ENCODE measurements at regions not wholly inside any gene's neighbourhood (a gene's known extent, or its start where the extent isn't known, plus 50 kb on each side); places are given as distances from the start of the nearest gene placed in this dataset.
"Not testable (repeated sequence)": the region's sequence is repeated elsewhere in the genome, so short reads cannot be mapped to it uniquely, and the experiment has no call there.

DNA sequence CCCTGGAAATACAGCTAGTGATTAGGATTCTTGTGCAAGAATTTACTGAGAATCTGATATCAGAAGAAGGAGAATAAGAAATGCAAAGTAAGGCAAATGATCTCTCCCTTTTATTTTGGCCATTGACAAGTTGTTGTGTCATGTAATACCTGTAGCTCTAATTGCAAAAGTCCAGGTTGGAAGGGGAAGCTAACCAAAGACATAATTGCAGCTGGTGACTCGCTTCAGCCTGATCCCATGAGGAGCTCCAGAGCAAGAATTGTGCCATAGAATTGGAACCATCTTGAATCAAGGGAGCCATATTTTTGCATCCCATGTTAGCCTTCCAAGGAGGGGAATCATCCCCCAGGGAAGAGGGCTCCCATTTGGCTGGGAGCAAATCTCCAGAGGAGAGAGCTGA is 149.6 kb upstream of the MOCS2 start:
- Mint-ChIP-seq H3K27me3 (peaks cover 0 to 15% of the 10 kb centered on the region in 2 donors), H3K36me3 (no peaks in the 10 kb centered on the region), H3K9me3 (no peaks in the 10 kb centered on the region), H3K27ac (no peak overlapping the region), H3K4me3 (no peak overlapping the region), H3K4me1 (no peaks in the 10 kb centered on the region)
- ChIA-PET CTCF (no interaction called here), POLR2A (no interaction called here)
- H3K27me3 ChIP-seq (replicated peaks in 1 of 2; ENCODE audit: control insufficient read depth in 2 of 2, extremely low read depth in 1 of 2, insufficient read depth in 2 of 2, low read length in 1 of 2) = no peaks in the 10 kb centered on the region
- no peaks in the 10 kb centered on the region for H3K9me3 ChIP-seq
- H3K27ac ChIP-seq (ENCODE audit: low read length) = no peak overlapping the region
- no peaks in the 10 kb centered on the region for H3K4me1 ChIP-seq (ENCODE audit: control insufficient read depth in 1 of 2, extremely low read depth in 1 of 2, insufficient read depth in 2 of 2, low read length in 2 of 2)
- no peak overlapping the region for H3K4me3 ChIP-seq (ENCODE audit: control insufficient read depth in 1 of 2, extremely low read depth in 1 of 2, low read length in 1 of 2)
- WGBS (ENCODE audit: insufficient coverage) = no CpG with 5 or more reads among the region's 1 CpG
- ATAC-seq (replicated peaks in 1 of 4) (no peak), DNase-seq (no peak)
- H3K36me3 ChIP-seq (ENCODE audit: control insufficient read depth in 2 of 2, extremely low read depth in 1 of 2, insufficient read depth in 1 of 2, low read length in 1 of 2) = no peaks in the 10 kb centered on the region

DNA sequence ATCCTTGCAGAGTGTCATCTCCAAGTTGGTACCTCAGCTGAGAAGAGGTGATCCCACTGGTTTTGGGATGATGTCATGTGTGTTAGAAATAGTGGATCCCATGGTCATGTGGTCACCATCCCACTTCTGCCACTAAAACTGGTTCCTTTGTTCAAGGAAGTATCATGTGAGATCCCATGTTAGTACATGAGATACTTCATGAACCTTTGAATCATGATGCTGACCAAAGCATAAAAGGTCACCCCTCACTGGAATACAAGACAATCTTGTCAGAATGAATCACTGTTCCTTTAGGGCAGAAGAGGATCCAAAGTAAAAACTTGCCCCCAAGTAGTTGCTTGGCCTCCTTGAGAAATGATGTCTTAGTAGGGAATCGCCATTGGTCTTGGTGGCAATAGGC is 150.9 kb upstream of the MOCS2 start:
- no CpG with 5 or more reads among the region's 1 CpG for WGBS (ENCODE audit: insufficient coverage)
- no peak overlapping the region for H3K4me3 Mint-ChIP-seq
- Histone ChIP-seq H3K27me3 (replicated peaks in 1 of 2; ENCODE audit: control insufficient read depth in 2 of 2, extremely low read depth in 1 of 2, insufficient read depth in 2 of 2, low read length in 1 of 2) (no peaks in the 10 kb centered on the region), H3K9me3 (no peaks in the 10 kb centered on the region), H3K36me3 (ENCODE audit: control insufficient read depth in 2 of 2, extremely low read depth in 1 of 2, insufficient read depth in 1 of 2, low read length in 1 of 2) (no peaks in the 10 kb centered on the region), H3K4me1 (ENCODE audit: control insufficient read depth in 1 of 2, extremely low read depth in 1 of 2, insufficient read depth in 2 of 2, low read length in 2 of 2) (no peaks in the 10 kb centered on the region), H3K4me3 (ENCODE audit: control insufficient read depth in 1 of 2, extremely low read depth in 1 of 2, low read length in 1 of 2) (no peak overlapping the region), H3K27ac (ENCODE audit: low read length) (no peak overlapping the region)
- H3K36me3 Mint-ChIP-seq = no peaks in the 10 kb centered on the region
- H3K4me1 Mint-ChIP-seq = no peaks in the 10 kb centered on the region
- no peak overlapping the region for H3K27ac Mint-ChIP-seq
- no peaks in the 10 kb centered on the region for H3K9me3 Mint-ChIP-seq
- ATAC-seq (replicated peaks in 1 of 4) (no peak), DNase-seq (no peak)
- CTCF ChIA-PET = no interaction called here
- POLR2A ChIA-PET = no interaction called here
- H3K27me3 Mint-ChIP-seq = peaks cover under 1 to 19% of the 10 kb centered on the region in 2 donors

DNA sequence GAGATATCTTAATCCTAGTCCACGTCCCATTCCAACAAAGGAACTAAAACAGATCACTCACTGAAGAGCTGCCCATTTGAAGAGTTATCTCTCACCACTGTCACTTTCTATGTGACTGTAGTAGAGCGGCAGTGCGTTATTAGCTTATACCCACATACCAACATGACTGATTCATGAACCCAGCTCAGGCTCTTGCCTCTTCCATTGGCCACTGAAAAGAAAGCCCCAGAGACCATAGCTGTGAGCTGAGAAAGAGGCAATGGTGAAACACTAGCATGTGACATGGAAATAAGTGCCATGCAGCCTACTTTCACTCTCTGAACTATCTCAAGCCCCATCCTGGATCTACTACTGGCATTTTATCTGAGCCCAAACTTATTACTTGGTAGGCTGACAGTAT is 151.7 kb upstream of the MOCS2 start:
- WGBS (ENCODE audit: insufficient coverage) = no CpG with 5 or more reads among the region's 3 CpGs
- no peak overlapping the region for H3K27ac ChIP-seq (ENCODE audit: low read length)
- ATAC-seq (replicated peaks in 1 of 4) (no peak), DNase-seq (no peak)
- Mint-ChIP-seq H3K36me3 (no peaks in the 10 kb centered on the region), H3K9me3 (no peaks in the 10 kb centered on the region), H3K4me1 (no peaks in the 10 kb centered on the region), H3K4me3 (no peak overlapping the region), H3K27me3 (peaks cover 3 to 23% of the 10 kb centered on the region in 2 donors), H3K27ac (no peak overlapping the region)
- H3K9me3 ChIP-seq = no peaks in the 10 kb centered on the region
- ChIA-PET POLR2A (no interaction called here), CTCF (no interaction called here)
- H3K27me3 ChIP-seq (replicated peaks in 1 of 2; ENCODE audit: control insufficient read depth in 2 of 2, extremely low read depth in 1 of 2, insufficient read depth in 2 of 2, low read length in 1 of 2) = no peaks in the 10 kb centered on the region
- no peaks in the 10 kb centered on the region for H3K36me3 ChIP-seq (ENCODE audit: control insufficient read depth in 2 of 2, extremely low read depth in 1 of 2, insufficient read depth in 1 of 2, low read length in 1 of 2)
- no peak overlapping the region for H3K4me3 ChIP-seq (ENCODE audit: control insufficient read depth in 1 of 2, extremely low read depth in 1 of 2, low read length in 1 of 2)
- H3K4me1 ChIP-seq (ENCODE audit: control insufficient read depth in 1 of 2, extremely low read depth in 1 of 2, insufficient read depth in 2 of 2, low read length in 2 of 2) = no peaks in the 10 kb centered on the region

DNA sequence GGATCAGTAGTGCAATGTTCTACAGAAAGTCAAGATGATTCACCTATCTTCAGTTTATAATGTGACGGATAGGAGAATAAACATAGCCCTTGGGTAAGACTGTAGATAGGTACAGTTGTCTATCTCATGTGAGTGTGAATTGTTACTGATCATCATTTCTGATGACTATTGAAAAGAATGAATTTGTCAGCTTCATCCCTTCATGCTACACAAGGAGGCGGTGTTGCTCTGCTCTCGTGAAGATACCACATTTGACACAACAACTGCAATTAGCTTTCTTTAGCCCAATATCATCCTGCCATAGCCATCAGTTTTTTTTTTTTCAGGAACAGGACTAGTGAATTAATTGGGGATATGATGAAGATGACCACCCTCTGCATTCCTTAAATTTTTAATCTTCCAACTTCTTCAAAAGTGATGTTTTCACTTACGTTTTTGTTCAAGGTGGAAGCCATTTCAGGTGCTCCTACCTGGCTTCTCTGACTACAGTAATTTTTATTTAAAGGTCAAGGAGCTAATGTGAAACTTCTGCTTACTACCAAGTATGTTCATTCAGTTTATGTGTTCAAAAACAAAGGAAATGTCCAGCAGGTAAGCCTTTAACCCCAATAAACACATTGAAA is 152.9 kb upstream of the MOCS2 start:
- no peak overlapping the region for H3K27ac ChIP-seq (ENCODE audit: low read length)
- ChIA-PET POLR2A (no interaction called here), CTCF (interaction anchor here in 1 of 2 donors (1.2 kb wide), 1 partner anchor 967 kb away, joined by 4 read pairs; no protein-coding TSS in a partner anchor)
- DNase-seq = no peak
- peaks cover 0 to under 1% (median 0%) of the 10 kb centered on the region in 3 donors for H3K9me3 Mint-ChIP-seq
- ATAC-seq (replicated peaks in 1 of 4) = no peak
- no peaks in the 10 kb centered on the region for H3K27me3 ChIP-seq (replicated peaks in 1 of 2; ENCODE audit: control insufficient read depth in 2 of 2, extremely low read depth in 1 of 2, insufficient read depth in 2 of 2, low read length in 1 of 2)
- no peaks in the 10 kb centered on the region for H3K36me3 Mint-ChIP-seq
- no peaks in the 10 kb centered on the region for H3K9me3 ChIP-seq
- WGBS (ENCODE audit: insufficient coverage) = no CpG with 5 or more reads among the region's 4 CpGs
- H3K27me3 Mint-ChIP-seq = peaks cover 3 to 23% of the 10 kb centered on the region in 2 donors
- H3K4me1 Mint-ChIP-seq = no peaks in the 10 kb centered on the region
- no peak overlapping the region for H3K4me3 Mint-ChIP-seq
- no peaks in the 10 kb centered on the region for H3K36me3 ChIP-seq (ENCODE audit: control insufficient read depth in 2 of 2, extremely low read depth in 1 of 2, insufficient read depth in 1 of 2, low read length in 1 of 2)
- H3K4me1 ChIP-seq (ENCODE audit: control insufficient read depth in 1 of 2, extremely low read depth in 1 of 2, insufficient read depth in 2 of 2, low read length in 2 of 2) = no peaks in the 10 kb centered on the region
- no peak overlapping the region for H3K27ac Mint-ChIP-seq
- no peak overlapping the region for H3K4me3 ChIP-seq (ENCODE audit: control insufficient read depth in 1 of 2, extremely low read depth in 1 of 2, low read length in 1 of 2)

DNA sequence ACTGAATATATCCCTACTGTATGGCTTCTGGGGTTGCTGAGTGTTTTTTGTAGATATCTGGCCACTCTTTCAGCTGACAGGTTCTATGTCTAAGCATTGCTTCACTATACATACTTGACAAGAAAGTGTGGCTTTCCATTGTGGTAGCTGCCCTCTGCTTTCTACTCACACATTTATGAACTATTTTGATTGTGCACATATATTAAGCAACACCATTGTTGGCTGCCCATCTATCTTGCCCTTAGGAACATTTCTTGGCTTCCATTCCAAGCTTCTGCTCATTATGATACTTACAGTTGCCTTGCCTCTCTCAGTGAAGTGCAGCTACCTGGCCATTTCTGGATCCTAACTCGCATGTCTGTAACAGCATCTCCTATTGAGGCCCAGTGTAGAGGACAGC is 153.6 kb upstream of the MOCS2 start:
- Mint-ChIP-seq H3K9me3 (peaks cover 0 to 4% (median 0%) of the 10 kb centered on the region in 3 donors), H3K27me3 (peaks cover 8 to 18% of the 10 kb centered on the region in 2 donors), H3K4me1 (no peaks in the 10 kb centered on the region), H3K4me3 (no peak overlapping the region), H3K27ac (no peak overlapping the region), H3K36me3 (no peaks in the 10 kb centered on the region)
- POLR2A ChIA-PET = no interaction called here
- WGBS (ENCODE audit: insufficient coverage) = 90% methylated on average over 1 of the region's 1 CpG
- CTCF ChIA-PET = interaction anchor here in 1 of 2 donors (1.2 kb wide), 1 partner anchor 966 kb away, joined by 4 read pairs; no protein-coding TSS in a partner anchor
- no peaks in the 10 kb centered on the region for H3K36me3 ChIP-seq (ENCODE audit: control insufficient read depth in 2 of 2, extremely low read depth in 1 of 2, insufficient read depth in 1 of 2, low read length in 1 of 2)
- no peak overlapping the region for H3K27ac ChIP-seq (ENCODE audit: low read length)
- no peak for ATAC-seq (replicated peaks in 1 of 4)
- no peaks in the 10 kb centered on the region for H3K9me3 ChIP-seq
- no peaks in the 10 kb centered on the region for H3K4me1 ChIP-seq (ENCODE audit: control insufficient read depth in 1 of 2, extremely low read depth in 1 of 2, insufficient read depth in 2 of 2, low read length in 2 of 2)
- H3K27me3 ChIP-seq (replicated peaks in 1 of 2; ENCODE audit: control insufficient read depth in 2 of 2, extremely low read depth in 1 of 2, insufficient read depth in 2 of 2, low read length in 1 of 2) = peaks cover 0 to 2% of the 10 kb centered on the region in 2 experiments
- no peak overlapping the region for H3K4me3 ChIP-seq (ENCODE audit: control insufficient read depth in 1 of 2, extremely low read depth in 1 of 2, low read length in 1 of 2)
- DNase-seq = no peak

DNA sequence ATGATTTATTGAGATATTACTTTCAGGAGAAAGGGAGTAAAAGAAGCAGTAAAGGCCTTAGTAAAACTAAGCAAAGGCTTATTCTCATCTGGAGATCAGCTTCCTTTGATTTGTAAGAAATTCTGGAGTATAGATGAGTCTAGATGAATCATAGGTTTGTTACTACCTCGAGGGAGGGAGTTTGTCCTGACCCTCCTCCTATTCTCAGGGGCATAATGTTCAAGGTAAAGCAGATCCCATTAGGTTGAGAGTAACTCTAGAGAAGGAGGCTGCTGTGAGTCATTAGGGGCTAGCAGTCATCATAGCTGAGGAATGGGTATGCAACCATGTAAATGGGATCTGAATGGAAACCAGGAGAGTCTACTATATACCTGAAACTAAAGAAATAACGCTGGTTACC is 155.5 kb upstream of the MOCS2 start:
- ChIA-PET CTCF (no interaction called here), POLR2A (no interaction called here)
- Histone ChIP-seq H3K4me3 (ENCODE audit: control insufficient read depth in 1 of 2, extremely low read depth in 1 of 2, low read length in 1 of 2) (no peak overlapping the region), H3K27ac (ENCODE audit: low read length) (no peak overlapping the region), H3K4me1 (ENCODE audit: control insufficient read depth in 1 of 2, extremely low read depth in 1 of 2, insufficient read depth in 2 of 2, low read length in 2 of 2) (no peaks in the 10 kb centered on the region), H3K36me3 (ENCODE audit: control insufficient read depth in 2 of 2, extremely low read depth in 1 of 2, insufficient read depth in 1 of 2, low read length in 1 of 2) (no peaks in the 10 kb centered on the region), H3K9me3 (no peaks in the 10 kb centered on the region), H3K27me3 (replicated peaks in 1 of 2; ENCODE audit: control insufficient read depth in 2 of 2, extremely low read depth in 1 of 2, insufficient read depth in 2 of 2, low read length in 1 of 2) (peaks cover 0 to 2% of the 10 kb centered on the region in 2 experiments)
- Mint-ChIP-seq H3K36me3 (no peaks in the 10 kb centered on the region), H3K27ac (no peak overlapping the region), H3K4me3 (no peak overlapping the region), H3K27me3 (peaks cover 8 to 14% of the 10 kb centered on the region in 2 donors), H3K9me3 (peaks cover 0 to 4% (median 0%) of the 10 kb centered on the region in 3 donors), H3K4me1 (no peaks in the 10 kb centered on the region)
- DNase-seq = no peak
- ATAC-seq (replicated peaks in 1 of 4) = no peak
- no CpG with 5 or more reads among the region's 2 CpGs for WGBS (ENCODE audit: insufficient coverage)

DNA sequence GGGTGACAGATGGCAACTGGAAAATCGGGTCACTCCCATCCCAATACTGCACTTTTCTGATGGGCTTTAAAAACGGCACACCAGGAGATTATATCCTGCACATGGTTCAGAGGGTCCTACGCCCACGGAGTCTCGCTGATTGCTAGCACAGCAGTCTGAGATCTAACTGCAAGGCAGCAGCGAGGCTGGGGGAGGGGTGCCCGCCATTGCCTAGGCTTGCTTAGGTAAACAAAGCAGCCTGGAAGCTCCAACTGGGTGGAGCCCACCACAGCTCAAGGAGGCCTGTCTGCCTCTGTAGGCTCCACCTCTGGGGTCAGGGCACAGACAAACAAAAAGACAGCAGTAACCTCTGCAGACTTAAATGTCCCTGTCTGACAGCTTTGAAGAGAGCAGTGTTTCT is 158.7 kb upstream of the MOCS2 start:
- WGBS (ENCODE audit: insufficient coverage) = 84% methylated on average over 6 of the region's 7 CpGs
- H3K27me3 ChIP-seq (replicated peaks in 1 of 2; ENCODE audit: control insufficient read depth in 2 of 2, extremely low read depth in 1 of 2, insufficient read depth in 2 of 2, low read length in 1 of 2); POLR2A ChIA-PET; H3K27ac Mint-ChIP-seq; H3K36me3 ChIP-seq (ENCODE audit: control insufficient read depth in 2 of 2, extremely low read depth in 1 of 2, insufficient read depth in 1 of 2, low read length in 1 of 2); ATAC-seq (replicated peaks in 1 of 4); H3K4me3 Mint-ChIP-seq; H3K9me3 ChIP-seq; H3K4me3 ChIP-seq (ENCODE audit: control insufficient read depth in 1 of 2, extremely low read depth in 1 of 2, low read length in 1 of 2); H3K27ac ChIP-seq (ENCODE audit: low read length); DNase-seq; H3K4me1 Mint-ChIP-seq; H3K36me3 Mint-ChIP-seq; CTCF ChIA-PET; H3K4me1 ChIP-seq (ENCODE audit: control insufficient read depth in 1 of 2, extremely low read depth in 1 of 2, insufficient read depth in 2 of 2, low read length in 2 of 2): not testable (repeated sequence)
- peaks cover 0 to 11% (median 0%) of the 10 kb centered on the region in 3 donors for H3K9me3 Mint-ChIP-seq
- H3K27me3 Mint-ChIP-seq = peaks cover 10 to 14% of the 10 kb centered on the region in 2 donors

Measured in T-cell (primary cell).